ENCODE measurements at regions not wholly inside any gene's neighbourhood (a gene's known extent, or its start where the extent isn't known, plus 50 kb on each side); places are given as distances from the start of the nearest gene placed in this dataset.
"Not testable (repeated sequence)": the region's sequence is repeated elsewhere in the genome, so short reads cannot be mapped to it uniquely, and the experiment has no call there.

DNA sequence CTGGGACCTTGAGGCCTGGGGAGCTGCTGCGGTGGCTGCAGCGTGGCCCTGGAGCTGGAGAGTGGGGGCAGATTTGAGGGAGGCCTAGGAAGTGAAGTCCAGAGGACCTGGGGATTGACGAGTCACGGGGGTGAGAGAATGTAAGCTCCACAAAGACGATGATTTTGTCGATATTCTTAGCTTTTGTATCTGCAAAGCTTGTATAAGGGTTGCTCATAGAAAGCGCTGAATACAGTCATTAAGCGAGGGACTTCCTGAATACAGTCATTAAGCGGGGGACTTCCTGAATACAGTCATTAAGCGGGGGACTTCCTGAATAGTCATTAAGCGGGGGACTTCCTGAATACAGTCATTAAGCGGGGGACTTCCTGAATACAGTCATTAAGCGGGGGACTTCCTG, 89.3 kb upstream of the FRMD1 start:
- TF ChIP-seq, protein P1, sequence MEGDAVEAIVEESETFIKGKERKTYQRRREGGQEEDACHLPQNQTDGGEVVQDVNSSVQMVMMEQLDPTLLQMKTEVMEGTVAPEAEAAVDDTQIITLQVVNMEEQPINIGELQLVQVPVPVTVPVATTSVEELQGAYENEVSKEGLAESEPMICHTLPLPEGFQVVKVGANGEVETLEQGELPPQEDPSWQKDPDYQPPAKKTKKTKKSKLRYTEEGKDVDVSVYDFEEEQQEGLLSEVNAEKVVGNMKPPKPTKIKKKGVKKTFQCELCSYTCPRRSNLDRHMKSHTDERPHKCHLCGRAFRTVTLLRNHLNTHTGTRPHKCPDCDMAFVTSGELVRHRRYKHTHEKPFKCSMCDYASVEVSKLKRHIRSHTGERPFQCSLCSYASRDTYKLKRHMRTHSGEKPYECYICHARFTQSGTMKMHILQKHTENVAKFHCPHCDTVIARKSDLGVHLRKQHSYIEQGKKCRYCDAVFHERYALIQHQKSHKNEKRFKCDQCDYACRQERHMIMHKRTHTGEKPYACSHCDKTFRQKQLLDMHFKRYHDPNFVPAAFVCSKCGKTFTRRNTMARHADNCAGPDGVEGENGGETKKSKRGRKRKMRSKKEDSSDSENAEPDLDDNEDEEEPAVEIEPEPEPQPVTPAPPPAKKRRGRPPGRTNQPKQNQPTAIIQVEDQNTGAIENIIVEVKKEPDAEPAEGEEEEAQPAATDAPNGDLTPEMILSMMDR (conservative IDR thresholded peaks at IDR 0.05 in 1 of 2, IDR thresholded peaks at IDR 0.05 in 1 of 2; ENCODE audit: extremely low read depth in 1 of 2, insufficient read depth in 1 of 2, low read depth in 1 of 2, low read length in 2 of 2): not testable (repeated sequence)
- TF ChIP-seq EZH2 (IDR thresholded peaks at IDR 0.05; ENCODE audit: borderline replicate concordance, low read length): not testable (repeated sequence)

Data from mammary epithelial cell (primary cell).